Suppressor macrophage treated with lipopolysaccharide for 4 hours (primary cell): ENCODE measurements at regions not wholly inside any gene's neighbourhood (a gene's known extent, or its start where the extent isn't known, plus 50 kb on each side); places are given as distances from the start of the nearest gene placed in this dataset.
A peak's percentile ranks its signal among the peaks of the same experiment; 100 is the strongest.

Experiments used
- DNase-seq: peaks from one replicate; pipeline ENCODE4 v3.0.0-alpha.2; 2020

GRCh38 chr2:136209561-136210454 lies 91.9 kb upstream of the CXCR4 start:
- DNase-seq: no peak

- no peak for DNase-seq
These were observed 90.9 kb upstream of the CXCR4 start for GRCh38 chr2:136208682-136209420.

- no peak for DNase-seq
These were observed 89.7 kb upstream of the CXCR4 start for GRCh38 chr2:136207665-136208064.

GRCh38 chr2:136207030-136207623 lies 89.2 kb upstream of the CXCR4 start:
- peak; percentile 41 for DNase-seq

- no peak for DNase-seq
These were observed 88.7 kb upstream of the CXCR4 start for GRCh38 chr2:136206613-136207012.

- DNase-seq: peak; percentile 52
These were observed 87.7 kb upstream of the CXCR4 start for GRCh38 chr2:136205615-136206014.

- DNase-seq: no peak
These were observed 87.0 kb upstream of the CXCR4 start for GRCh38 chr2:136204971-136205370.

- no peak for DNase-seq
These were observed 77.3 kb upstream of the CXCR4 start for GRCh38 chr2:136195226-136195625.

GRCh38 chr2:136191041-136191440 lies 73.1 kb upstream of the CXCR4 start:
- no peak for DNase-seq

- DNase-seq: no peak
These were observed 71.4 kb upstream of the CXCR4 start for GRCh38 chr2:136189221-136189782.

- no peak for DNase-seq
These were observed 70.1 kb upstream of the CXCR4 start for GRCh38 chr2:136188086-136188485.

GRCh38 chr2:136185981-136186776 lies 68.2 kb upstream of the CXCR4 start:
- DNase-seq: peak; percentile 70

GRCh38 chr2:136183097-136183496 lies 65.1 kb upstream of the CXCR4 start:
- no peak for DNase-seq

- DNase-seq: no peak
These were observed 64.4 kb upstream of the CXCR4 start for GRCh38 chr2:136182315-136182714.

- no peak for DNase-seq
These were observed 61.6 kb upstream of the CXCR4 start for GRCh38 chr2:136179602-136179975.

GRCh38 chr2:136178941-136179601 lies 61.1 kb upstream of the CXCR4 start:
- DNase-seq: no peak

GRCh38 chr2:136175868-136176267 lies 57.9 kb upstream of the CXCR4 start:
- no peak for DNase-seq

- no peak for DNase-seq
These were observed 57.5 kb upstream of the CXCR4 start for GRCh38 chr2:136175466-136175865.

GRCh38 chr2:136173126-136173525 lies 55.2 kb upstream of the CXCR4 start:
- no peak for DNase-seq

- no peak for DNase-seq
These were observed 53.3 kb upstream of the CXCR4 start for GRCh38 chr2:136171223-136171622.

GRCh38 chr2:136168720-136169119 lies 50.8 kb upstream of the CXCR4 start:
- peak; percentile 6 for DNase-seq
